ENCODE measurements at regions not wholly inside any gene's neighbourhood (a gene's known extent, or its start where the extent isn't known, plus 50 kb on each side); places are given as distances from the start of the nearest gene placed in this dataset.

DNA sequence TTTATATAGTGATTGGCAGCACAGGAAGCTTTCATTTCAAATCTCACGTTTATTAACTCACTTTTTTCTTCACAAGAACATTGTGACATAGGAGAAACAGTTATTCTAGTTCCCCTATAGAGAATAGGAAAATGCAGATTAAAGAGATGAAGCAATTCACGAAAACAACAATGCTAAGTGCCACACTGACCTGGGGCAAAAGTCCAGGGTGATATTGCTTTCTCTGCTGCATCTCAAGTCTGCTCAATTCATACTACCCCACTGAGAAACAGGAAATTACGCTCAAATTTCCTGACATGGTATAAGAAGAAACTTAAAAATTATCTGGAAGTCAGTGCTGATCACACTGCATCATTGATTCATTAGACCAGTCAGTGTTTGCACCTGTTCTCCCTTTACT lies 66.7 kb upstream of the SEMA6D start:
- TF ChIP-seq ZFX (IDR thresholded peaks at IDR 0.05; ENCODE audit: borderline replicate concordance): no peak
- TF ChIP-seq, protein P1, sequence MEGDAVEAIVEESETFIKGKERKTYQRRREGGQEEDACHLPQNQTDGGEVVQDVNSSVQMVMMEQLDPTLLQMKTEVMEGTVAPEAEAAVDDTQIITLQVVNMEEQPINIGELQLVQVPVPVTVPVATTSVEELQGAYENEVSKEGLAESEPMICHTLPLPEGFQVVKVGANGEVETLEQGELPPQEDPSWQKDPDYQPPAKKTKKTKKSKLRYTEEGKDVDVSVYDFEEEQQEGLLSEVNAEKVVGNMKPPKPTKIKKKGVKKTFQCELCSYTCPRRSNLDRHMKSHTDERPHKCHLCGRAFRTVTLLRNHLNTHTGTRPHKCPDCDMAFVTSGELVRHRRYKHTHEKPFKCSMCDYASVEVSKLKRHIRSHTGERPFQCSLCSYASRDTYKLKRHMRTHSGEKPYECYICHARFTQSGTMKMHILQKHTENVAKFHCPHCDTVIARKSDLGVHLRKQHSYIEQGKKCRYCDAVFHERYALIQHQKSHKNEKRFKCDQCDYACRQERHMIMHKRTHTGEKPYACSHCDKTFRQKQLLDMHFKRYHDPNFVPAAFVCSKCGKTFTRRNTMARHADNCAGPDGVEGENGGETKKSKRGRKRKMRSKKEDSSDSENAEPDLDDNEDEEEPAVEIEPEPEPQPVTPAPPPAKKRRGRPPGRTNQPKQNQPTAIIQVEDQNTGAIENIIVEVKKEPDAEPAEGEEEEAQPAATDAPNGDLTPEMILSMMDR (IDR thresholded peaks at IDR 0.05): no peak

DNA sequence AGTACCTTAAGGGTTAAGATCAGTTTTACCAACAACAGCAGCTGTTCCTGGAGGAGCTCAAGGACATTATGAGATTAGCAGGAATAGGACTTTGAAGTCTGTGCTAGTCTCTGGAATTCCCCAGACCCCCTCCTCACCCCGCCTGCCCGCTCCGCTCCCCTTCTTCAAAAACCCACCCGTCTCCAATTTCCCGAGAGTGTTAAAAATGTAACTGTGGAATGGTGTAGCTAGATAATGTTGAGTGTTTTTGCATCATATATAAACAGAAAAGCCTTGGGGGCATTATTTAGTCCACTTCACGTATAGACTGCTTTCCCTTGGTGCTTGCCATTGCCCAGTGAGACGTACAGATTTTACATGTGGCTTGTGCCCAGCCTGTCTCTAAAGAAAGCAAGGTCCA lies 65.0 kb upstream of the SEMA6D start:
- no peak for TF ChIP-seq ZFX (IDR thresholded peaks at IDR 0.05; ENCODE audit: borderline replicate concordance)
- TF ChIP-seq, protein P1 (IDR thresholded peaks at IDR 0.05): no peak
- no peak overlapping the region for H3K27ac ChIP-seq

More for the DNA sequence above, 66.7 kb upstream of the SEMA6D start:
- H3K27ac ChIP-seq: no peak overlapping the region

DNA sequence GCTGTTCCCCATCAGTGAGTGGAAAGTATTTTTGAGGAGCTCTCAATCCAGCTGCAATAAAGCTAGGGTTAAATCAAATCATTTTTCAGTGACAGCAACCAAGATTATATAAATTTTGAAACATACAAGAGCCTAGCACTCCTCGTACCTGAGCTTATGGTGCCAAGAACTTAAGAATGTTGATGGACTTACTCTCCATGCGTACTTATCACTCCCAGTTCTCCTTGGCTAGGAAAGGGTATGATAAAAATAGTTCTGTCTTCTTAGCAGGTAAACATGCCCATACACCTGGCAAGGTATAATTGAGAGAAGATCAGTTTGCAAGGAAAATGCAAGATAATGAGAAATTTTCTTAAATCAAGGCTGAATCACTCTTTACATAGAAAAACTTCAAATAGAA lies 64.5 kb upstream of the SEMA6D start:
- TF ChIP-seq, protein P1 (IDR thresholded peaks at IDR 0.05): no peak
- no peak for TF ChIP-seq ZFX (IDR thresholded peaks at IDR 0.05; ENCODE audit: borderline replicate concordance)
- H3K27ac ChIP-seq: no peak overlapping the region

DNA sequence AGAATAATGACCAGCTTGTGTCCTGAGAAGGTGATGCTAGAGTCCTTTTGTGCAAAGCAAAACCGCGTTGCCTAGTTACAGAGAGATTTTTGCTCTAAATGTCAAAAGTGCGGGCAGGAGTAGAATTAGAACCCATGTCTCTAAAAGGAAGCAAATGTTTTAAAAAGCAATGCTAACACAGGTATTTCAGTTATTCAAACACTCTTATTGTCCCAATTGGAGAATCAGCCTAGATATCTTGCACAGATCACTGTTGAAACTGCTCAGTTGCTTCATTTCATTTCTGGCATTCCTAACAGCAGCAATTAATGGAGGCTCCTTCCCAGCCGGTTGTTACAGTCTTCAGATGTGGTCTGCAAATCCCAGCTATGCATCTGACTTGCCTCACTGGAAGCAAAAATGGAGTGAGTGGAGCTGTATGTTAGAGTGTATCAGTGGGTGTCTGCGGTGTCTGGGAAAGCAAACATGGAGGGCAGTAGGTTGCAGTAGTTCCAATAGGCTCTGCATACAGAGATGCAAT lies 55.6 kb upstream of the SEMA6D start:
- TF ChIP-seq ZFX (IDR thresholded peaks at IDR 0.05; ENCODE audit: borderline replicate concordance): no peak
- TF ChIP-seq, protein P1 (IDR thresholded peaks at IDR 0.05): no peak
- no peak overlapping the region for H3K27ac ChIP-seq

DNA sequence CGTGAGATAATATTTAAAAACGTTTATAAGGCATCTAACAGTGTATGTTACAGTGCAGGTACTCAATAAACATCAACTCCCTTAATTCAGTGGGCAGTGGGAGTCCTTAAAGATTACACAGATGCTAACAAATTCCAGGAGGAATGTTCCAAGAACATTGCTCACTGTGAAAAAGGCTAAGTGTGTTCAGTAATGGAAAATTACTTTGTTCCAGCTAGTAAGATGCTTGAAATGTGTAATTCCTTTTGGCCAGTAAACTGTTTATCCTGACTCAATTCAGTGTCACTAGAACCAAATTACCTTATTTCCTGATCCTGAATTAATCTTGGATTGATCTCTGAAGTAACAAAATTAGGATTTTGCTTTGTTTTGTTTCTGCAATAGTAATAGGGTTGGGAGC lies 54.2 kb upstream of the SEMA6D start:
- TF ChIP-seq, protein P1 (IDR thresholded peaks at IDR 0.05): no peak
- TF ChIP-seq ZFX (IDR thresholded peaks at IDR 0.05; ENCODE audit: borderline replicate concordance): no peak

More for the DNA sequence above, 54.2 kb upstream of the SEMA6D start:
- H3K27ac ChIP-seq: no peak overlapping the region
